Endothelial cell of umbilical vein (primary cell): ENCODE measurements at regions not wholly inside any gene's neighbourhood (a gene's known extent, or its start where the extent isn't known, plus 50 kb on each side); places are given as distances from the start of the nearest gene placed in this dataset.

ENCODE experiments used
- POLR2A ChIP-seq: IDR thresholded peaks from 2 replicates; pipeline ENCODE4 v1.6.1; 2012; ENCODE audit warnings: low read depth, mild to moderate bottlenecking, control low read depth, low read length
- POLR2AphosphoS5 ChIP-seq: IDR thresholded peaks from 2 replicates; pipeline ENCODE4 v1.6.1; 2012; ENCODE audit warnings: low read depth, mild to moderate bottlenecking, control low read depth, low read length, moderate library complexity; ENCODE audit not compliant: insufficient read depth
- TF ChIP-seq, protein P1 (sequence below), 2 donors: IDR thresholded peaks; 1 replicate in 1 of 2; 2 replicates in 1 of 2; pipeline ENCODE4 v1.5.1; 2011; ENCODE audit warnings: low read length in 2 of 2, mild to moderate bottlenecking in 2 of 2, moderate library complexity in 2 of 2, control low read depth in 1 of 2, inconsistent platforms in 1 of 2, low read depth in 1 of 2; ENCODE audit not compliant: insufficient read depth in 1 of 2; ENCODE audit errors: extremely low read depth in 1 of 2
- TF ChIP-seq, protein P2 (sequence below): IDR thresholded peaks from 2 replicates; pipeline ENCODE4 v1.6.1; 2011; ENCODE audit not compliant: insufficient read depth, insufficient read length

DNA sequence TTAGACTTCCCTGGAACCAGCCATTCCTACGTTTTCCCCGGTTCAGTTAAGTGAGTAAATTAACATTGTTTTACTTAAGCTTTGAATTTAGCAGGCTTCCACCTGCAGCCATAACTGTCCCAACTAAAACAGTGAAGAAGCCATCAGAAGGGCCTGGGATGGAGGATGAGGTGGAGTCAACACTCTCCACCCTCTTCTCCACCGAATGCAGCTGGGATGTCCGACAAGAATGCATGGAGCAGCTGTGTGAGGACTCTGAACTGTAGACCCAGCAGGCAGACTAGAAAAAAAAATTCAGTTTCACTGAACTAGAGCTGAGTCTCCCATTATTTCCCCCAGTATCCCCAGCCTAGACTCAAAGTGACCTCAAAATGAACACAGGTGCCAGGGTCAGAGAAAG, 114.8 kb downstream of the C16orf95 start:
- TF ChIP-seq, protein P1, sequence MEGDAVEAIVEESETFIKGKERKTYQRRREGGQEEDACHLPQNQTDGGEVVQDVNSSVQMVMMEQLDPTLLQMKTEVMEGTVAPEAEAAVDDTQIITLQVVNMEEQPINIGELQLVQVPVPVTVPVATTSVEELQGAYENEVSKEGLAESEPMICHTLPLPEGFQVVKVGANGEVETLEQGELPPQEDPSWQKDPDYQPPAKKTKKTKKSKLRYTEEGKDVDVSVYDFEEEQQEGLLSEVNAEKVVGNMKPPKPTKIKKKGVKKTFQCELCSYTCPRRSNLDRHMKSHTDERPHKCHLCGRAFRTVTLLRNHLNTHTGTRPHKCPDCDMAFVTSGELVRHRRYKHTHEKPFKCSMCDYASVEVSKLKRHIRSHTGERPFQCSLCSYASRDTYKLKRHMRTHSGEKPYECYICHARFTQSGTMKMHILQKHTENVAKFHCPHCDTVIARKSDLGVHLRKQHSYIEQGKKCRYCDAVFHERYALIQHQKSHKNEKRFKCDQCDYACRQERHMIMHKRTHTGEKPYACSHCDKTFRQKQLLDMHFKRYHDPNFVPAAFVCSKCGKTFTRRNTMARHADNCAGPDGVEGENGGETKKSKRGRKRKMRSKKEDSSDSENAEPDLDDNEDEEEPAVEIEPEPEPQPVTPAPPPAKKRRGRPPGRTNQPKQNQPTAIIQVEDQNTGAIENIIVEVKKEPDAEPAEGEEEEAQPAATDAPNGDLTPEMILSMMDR (IDR thresholded peaks at IDR 0.05; ENCODE audit: extremely low read depth in 1 of 2, insufficient read depth in 1 of 2, low read depth in 1 of 2, low read length in 2 of 2), result no peak
- TF ChIP-seq, protein P2, sequence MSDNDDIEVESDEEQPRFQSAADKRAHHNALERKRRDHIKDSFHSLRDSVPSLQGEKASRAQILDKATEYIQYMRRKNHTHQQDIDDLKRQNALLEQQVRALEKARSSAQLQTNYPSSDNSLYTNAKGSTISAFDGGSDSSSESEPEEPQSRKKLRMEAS, result no peak
- no peak for TF ChIP-seq POLR2A
- no peak for TF ChIP-seq POLR2AphosphoS5
